ENCODE measurements at regions not wholly inside any gene's neighbourhood (a gene's known extent, or its start where the extent isn't known, plus 50 kb on each side); places are given as distances from the start of the nearest gene placed in this dataset.

- no peak for DNase-seq (ENCODE audit: unreplicated experiment)
- Mint-ChIP-seq H3K9me3 (ENCODE audit: unreplicated experiment) (no peaks in the 10 kb centered on the region), H3K36me3 (ENCODE audit: insufficient read depth, unreplicated experiment) (peaks cover 22% of the 10 kb centered on the region), H3K4me3 (ENCODE audit: unreplicated experiment) (no peak overlapping the region), H3K27me3 (ENCODE audit: insufficient read depth, unreplicated experiment) (no peaks in the 10 kb centered on the region), H3K4me1 (ENCODE audit: insufficient read depth, unreplicated experiment) (no peaks in the 10 kb centered on the region), H3K27ac (ENCODE audit: low read depth, unreplicated experiment) (no peak overlapping the region)
- no peak for TF ChIP-seq CTCF (IDR thresholded peaks at IDR 0.05; ENCODE audit: unreplicated experiment)
- ChIA-PET CTCF (interaction anchor here (1.2 kb wide), 1 partner anchor 283 kb away, joined by 3 read pairs; no protein-coding TSS in a partner anchor), POLR2A (no interaction called here)
- intact Hi-C loops (cut with micrococcal nuclease) = no loop called here
- BruUV-seq (replicated peaks) = no TSS peak
Observed at GRCh38 chr7:65731562-65732035, 141.3 kb upstream of the VKORC1L1 start.

GRCh38 chr7:65744406-65744805, 128.5 kb upstream of the VKORC1L1 start:
- no TSS peak for BruUV-seq (replicated peaks)
- intact Hi-C loops (cut with micrococcal nuclease) = no loop called here
- peaks cover 17% of the 10 kb centered on the region for H3K4me1 Mint-ChIP-seq (ENCODE audit: insufficient read depth, unreplicated experiment)
- ChIA-PET CTCF (no interaction called here), POLR2A (no interaction called here)
- DNase-seq (ENCODE audit: unreplicated experiment) = no peak
- H3K36me3 Mint-ChIP-seq (ENCODE audit: insufficient read depth, unreplicated experiment) = peaks cover 7% of the 10 kb centered on the region
- H3K27me3 Mint-ChIP-seq (ENCODE audit: insufficient read depth, unreplicated experiment) = no peaks in the 10 kb centered on the region
- no peak overlapping the region for H3K27ac Mint-ChIP-seq (ENCODE audit: low read depth, unreplicated experiment)
- no peak overlapping the region for H3K4me3 Mint-ChIP-seq (ENCODE audit: unreplicated experiment)
- no peaks in the 10 kb centered on the region for H3K9me3 Mint-ChIP-seq (ENCODE audit: unreplicated experiment)
- TF ChIP-seq CTCF (IDR thresholded peaks at IDR 0.05; ENCODE audit: unreplicated experiment) = no peak

- TF ChIP-seq CTCF (IDR thresholded peaks at IDR 0.05; ENCODE audit: unreplicated experiment) = no peak
- intact Hi-C loops (cut with micrococcal nuclease) = no loop called here
- Mint-ChIP-seq H3K27ac (ENCODE audit: low read depth, unreplicated experiment) (no peak overlapping the region), H3K4me1 (ENCODE audit: insufficient read depth, unreplicated experiment) (peaks cover 8% of the 10 kb centered on the region), H3K36me3 (ENCODE audit: insufficient read depth, unreplicated experiment) (no peaks in the 10 kb centered on the region), H3K9me3 (ENCODE audit: unreplicated experiment) (no peaks in the 10 kb centered on the region), H3K27me3 (ENCODE audit: insufficient read depth, unreplicated experiment) (no peaks in the 10 kb centered on the region), H3K4me3 (ENCODE audit: unreplicated experiment) (no peak overlapping the region)
- ChIA-PET POLR2A (interaction anchor here (0.6 kb wide), 1 partner anchor 130 kb away, joined by 3 read pairs; no protein-coding TSS in a partner anchor), CTCF (no interaction called here)
- DNase-seq (ENCODE audit: unreplicated experiment) = peak; percentile 11
- no TSS peak for BruUV-seq (replicated peaks)
Observed at GRCh38 chr7:65746398-65746669, 126.5 kb upstream of the VKORC1L1 start.

- H3K27ac Mint-ChIP-seq (ENCODE audit: low read depth, unreplicated experiment) = no peak overlapping the region
- peaks cover 8% of the 10 kb centered on the region for H3K4me1 Mint-ChIP-seq (ENCODE audit: insufficient read depth, unreplicated experiment)
- no peaks in the 10 kb centered on the region for H3K9me3 Mint-ChIP-seq (ENCODE audit: unreplicated experiment)
- POLR2A ChIA-PET = interaction anchor here (2.6 kb wide), 1 partner anchor 8 kb away, joined by 12 read pairs; no protein-coding TSS in a partner anchor
- no peaks in the 10 kb centered on the region for H3K27me3 Mint-ChIP-seq (ENCODE audit: insufficient read depth, unreplicated experiment)
- no TSS peak for BruUV-seq (replicated peaks)
- no peak for DNase-seq (ENCODE audit: unreplicated experiment)
- no peak for TF ChIP-seq CTCF (IDR thresholded peaks at IDR 0.05; ENCODE audit: unreplicated experiment)
- H3K4me3 Mint-ChIP-seq (ENCODE audit: unreplicated experiment) = no peak overlapping the region
- peaks cover 13% of the 10 kb centered on the region for H3K36me3 Mint-ChIP-seq (ENCODE audit: insufficient read depth, unreplicated experiment)
- intact Hi-C loops (cut with micrococcal nuclease) = no loop called here
- CTCF ChIA-PET = no interaction called here
Observed at GRCh38 chr7:65749039-65749438, 123.8 kb upstream of the VKORC1L1 start.
